Left colon (tissue), 2 donors: ENCODE measurements at regions not wholly inside any gene's neighbourhood (a gene's known extent, or its start where the extent isn't known, plus 50 kb on each side); places are given as distances from the start of the nearest gene placed in this dataset.
"Not testable (repeated sequence)": the region's sequence is repeated elsewhere in the genome, so short reads cannot be mapped to it uniquely, and the experiment has no call there.

Source experiments
- ATAC-seq: fragments of 200-7000 bp; cut with Tn5 transposase; one replicate; pipeline ENCODE4 v1.9.1; 2020; ENCODE audit warnings: mild to moderate bottlenecking, moderate library complexity
- DNase-seq, 2 donors: peaks; one replicate each; pipeline ENCODE4 v3.0.0-alpha.2; 2020
- intact Hi-C, 2 donors: fragments of 100-400 bp; cut with DNase I in 1 of 2; cut with micrococcal nuclease in 1 of 2; formaldehyde crosslinking; loops; one replicate each; pipeline versions ENCODE4 v1.11.2 to v1.14.0; 2022; cut with DNase I, micrococcal nuclease
- donor health status: DM: no; HTN: no; CAD: no.
- donor health status: DM: yes; HTN: yes; CAD: no.

GRCh38 chr7:57198801-57199200 is 66.6 kb upstream of the ZNF479 start:
- intact Hi-C loops: no loop called here
- DNase-seq: no peak
- no peak for ATAC-seq

- ATAC-seq (no peak), DNase-seq (no peak)
Measured at GRCh38 chr7:57199252-57199651, 67.0 kb upstream of the ZNF479 start.

DNA sequence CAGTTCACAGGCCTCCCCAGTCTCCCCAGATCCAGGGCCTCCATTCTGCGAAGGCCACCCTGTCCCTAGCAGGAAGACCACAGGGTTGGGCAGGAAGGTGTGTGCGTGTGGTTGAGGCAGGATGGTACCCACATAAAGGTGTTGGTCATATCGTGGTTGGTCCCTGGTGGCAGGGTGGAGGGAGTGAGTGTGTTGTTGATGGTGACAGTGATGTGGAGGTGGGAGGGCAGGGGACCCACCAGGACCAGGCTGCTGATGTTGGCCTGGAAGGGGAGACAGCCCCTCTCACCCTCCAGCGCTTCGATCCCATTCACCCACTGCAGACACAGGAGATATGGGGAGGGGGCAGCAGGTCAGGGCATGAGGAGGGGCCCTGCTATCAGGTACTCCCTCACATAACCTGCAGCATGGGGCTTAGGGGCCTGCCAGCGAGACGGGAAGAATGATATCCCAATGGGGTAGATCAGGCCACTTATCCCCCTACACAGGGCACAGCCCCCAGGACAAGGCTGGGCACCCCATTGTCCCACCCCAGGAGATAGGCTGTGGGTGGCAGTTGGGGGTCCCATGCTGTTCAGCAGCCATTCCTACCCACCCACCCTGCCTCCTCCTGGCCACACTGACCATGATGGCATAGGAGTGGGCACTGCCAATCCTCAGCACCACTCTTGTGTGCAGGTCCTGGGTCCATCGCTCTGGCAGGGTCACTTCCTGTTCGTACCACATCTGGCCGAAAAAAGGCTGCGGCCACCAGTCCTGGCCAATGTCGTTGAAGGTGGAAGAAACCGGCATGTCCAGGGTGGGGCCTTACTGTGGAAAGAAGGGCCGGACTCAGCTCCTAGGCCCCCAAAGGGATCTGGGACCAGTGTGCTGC is 69.0 kb upstream of the ZNF479 start:
- intact Hi-C loops: no loop called here
- no peak for DNase-seq

More at GRCh38 chr7:57199252-57199651, 67.0 kb upstream of the ZNF479 start:
- intact Hi-C loops: no loop called here

DNA sequence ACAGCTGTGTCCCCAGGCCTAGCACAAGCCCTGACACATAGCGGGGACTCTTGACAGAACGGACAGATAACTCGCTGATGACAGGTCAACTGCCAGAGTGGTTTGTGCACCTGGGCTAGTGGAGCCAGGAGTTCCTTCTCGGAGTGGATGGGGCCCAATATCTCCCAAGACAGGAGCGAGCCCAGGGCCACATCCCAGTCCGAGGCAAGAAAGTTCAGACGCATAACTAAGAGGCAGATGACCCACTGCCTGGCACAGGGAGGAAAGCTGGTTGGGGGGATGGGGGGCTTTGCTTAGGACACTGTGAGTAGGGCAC is 69.6 kb upstream of the ZNF479 start:
- no peak for DNase-seq
- intact Hi-C loops: no loop called here
- ATAC-seq: no peak

More for the DNA sequence above, 69.0 kb upstream of the ZNF479 start:
- ATAC-seq: no peak

- no peak for DNase-seq
Measured at GRCh38 chr7:57202274-57202673, 70.0 kb upstream of the ZNF479 start.

GRCh38 chr7:57203161-57203791 is 71.0 kb upstream of the ZNF479 start:
- intact Hi-C loops: no loop called here
- ATAC-seq (no peak), DNase-seq (no peak)

More at GRCh38 chr7:57202274-57202673, 70.0 kb upstream of the ZNF479 start:
- intact Hi-C loops: no loop called here
- ATAC-seq: no peak

GRCh38 chr7:57203858-57204257 is 71.6 kb upstream of the ZNF479 start:
- intact Hi-C loops, DNase-seq: not testable (repeated sequence)

DNA sequence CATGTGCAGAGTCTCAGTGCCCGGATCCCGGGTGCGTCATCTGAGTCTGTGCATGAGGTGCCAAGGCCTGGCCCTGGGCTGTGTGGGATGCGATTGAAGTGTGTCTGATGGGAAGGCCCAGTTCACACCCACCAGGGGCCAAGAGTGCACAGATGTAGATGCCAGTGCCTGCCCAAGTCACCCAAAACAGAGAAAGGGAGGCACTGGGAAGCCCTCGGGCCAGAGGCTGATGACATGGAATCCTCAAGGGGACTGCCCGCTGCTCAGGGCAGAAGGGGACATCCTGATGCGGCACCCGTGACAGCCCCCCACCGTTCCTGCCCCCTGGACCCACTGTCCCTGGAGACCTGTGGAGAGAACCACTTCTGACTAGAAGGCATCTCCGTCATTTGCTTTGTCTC is 72.2 kb upstream of the ZNF479 start:
- ATAC-seq (no peak), DNase-seq (no peak)
- intact Hi-C loops: no loop called here

More at GRCh38 chr7:57203858-57204257, 71.6 kb upstream of the ZNF479 start:
- ATAC-seq: not testable (repeated sequence)

GRCh38 chr7:57205000-57205399 is 72.8 kb upstream of the ZNF479 start:
- DNase-seq: no peak
- ATAC-seq: no peak
- intact Hi-C loops: no loop called here

GRCh38 chr7:57207836-57208235 is 75.6 kb upstream of the ZNF479 start:
- intact Hi-C loops: no loop called here
- DNase-seq (no peak), ATAC-seq (no peak)

GRCh38 chr7:57210212-57210611 is 78.0 kb upstream of the ZNF479 start:
- ATAC-seq (no peak), DNase-seq (no peak)
- intact Hi-C loops: no loop called here

GRCh38 chr7:57210871-57211270 is 78.6 kb upstream of the ZNF479 start:
- DNase-seq (no peak), ATAC-seq (no peak)
- intact Hi-C loops: no loop called here

- DNase-seq (no peak), ATAC-seq (no peak)
- intact Hi-C loops: no loop called here
Measured at GRCh38 chr7:57211428-57212100, 79.3 kb upstream of the ZNF479 start.

DNA sequence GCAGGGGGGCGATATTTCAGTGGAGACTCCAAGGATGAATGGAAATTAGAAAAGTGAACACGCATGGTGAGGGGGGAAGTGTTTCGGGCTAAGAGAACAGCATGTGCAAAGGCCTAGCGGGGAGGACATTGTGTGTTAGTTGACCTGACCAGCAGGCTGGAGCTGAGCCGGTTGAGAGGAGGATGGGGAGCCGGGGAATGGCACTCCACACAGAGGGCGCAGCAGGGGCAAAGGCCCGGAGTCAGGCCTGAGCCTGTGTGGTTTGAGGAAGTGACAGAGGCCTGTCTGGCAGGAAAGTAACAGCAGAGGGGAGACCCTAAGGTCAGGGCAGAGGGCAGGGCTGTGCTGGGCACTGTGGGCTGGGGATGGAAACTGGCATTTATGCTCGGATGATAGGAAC is 83.2 kb upstream of the ZNF479 start:
- intact Hi-C loops: no loop called here
- DNase-seq: no peak
- no peak for ATAC-seq

DNA sequence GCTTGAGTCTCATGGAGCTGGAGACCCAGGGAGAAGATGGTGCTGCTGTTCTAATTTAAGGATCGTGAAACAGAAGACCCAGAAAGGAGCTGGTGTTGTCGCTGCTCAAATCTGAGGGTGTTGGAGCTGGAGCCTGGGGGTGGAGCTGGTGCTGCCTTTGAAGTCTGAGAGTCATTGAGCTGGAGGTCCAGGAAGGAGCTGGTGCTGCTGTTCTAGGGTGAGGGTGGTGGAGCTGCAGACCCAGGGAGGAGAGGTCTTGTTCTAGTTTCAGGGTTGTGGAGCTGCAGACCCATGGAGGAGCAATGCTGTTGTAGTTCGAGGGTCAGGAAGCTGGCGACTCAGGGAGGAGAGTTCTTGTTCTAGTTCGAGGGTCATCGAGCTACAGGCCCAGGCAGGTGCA is 84.1 kb upstream of the ZNF479 start:
- intact Hi-C loops: no loop called here
- DNase-seq: no peak
- ATAC-seq: no peak

DNA sequence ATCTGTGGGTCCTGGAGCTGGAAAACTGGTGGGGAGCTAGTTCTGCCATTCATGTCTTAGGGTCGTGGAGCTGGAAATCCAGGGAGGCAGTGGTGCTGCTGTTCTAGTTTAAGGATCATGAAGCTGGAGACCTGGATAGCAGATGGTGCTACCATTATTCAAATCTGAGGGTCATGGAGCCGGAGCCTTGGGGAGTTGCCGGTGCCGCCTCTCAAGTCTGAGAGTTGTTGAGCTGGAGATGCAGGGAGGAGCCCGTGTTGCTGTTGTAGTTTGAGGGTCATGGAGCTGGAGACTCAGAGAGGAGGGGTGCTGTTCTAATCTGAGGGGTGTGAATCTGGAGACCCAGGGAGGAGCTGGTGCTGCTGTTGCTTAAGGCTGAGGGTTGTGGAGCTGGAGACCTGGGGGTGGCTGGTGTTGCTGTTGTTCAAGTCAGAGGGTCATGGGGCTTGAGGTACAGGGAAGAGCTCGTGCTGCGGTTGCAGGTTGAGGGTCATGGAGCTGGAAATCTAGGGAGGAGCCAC is 86.0 kb upstream of the ZNF479 start:
- no peak for DNase-seq
- intact Hi-C loops: no loop called here
- ATAC-seq: no peak

DNA sequence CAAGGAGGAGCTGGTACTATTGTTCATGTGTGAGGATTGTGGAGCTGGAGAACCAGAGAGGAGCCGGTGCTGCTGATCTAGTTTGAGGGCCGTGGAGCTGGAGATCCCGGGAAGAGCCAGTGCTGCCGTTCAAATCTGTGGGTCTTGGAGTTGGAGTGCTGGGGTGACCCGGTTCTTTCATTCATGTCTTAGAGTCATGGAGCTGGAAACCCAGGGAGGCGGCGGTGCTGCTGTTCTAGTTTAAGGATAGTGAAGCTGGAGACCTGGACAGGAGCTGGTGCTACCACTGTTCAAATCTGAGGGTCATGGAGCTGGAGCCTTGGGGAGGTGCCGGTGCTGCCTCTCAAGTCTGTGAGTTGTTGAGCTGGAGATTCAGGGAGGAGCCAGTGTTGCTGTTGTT is 88.5 kb upstream of the ZNF479 start:
- no peak for ATAC-seq
- no peak for DNase-seq
- intact Hi-C loops: no loop called here

GRCh38 chr7:57225666-57226065 is 93.4 kb upstream of the ZNF479 start:
- intact Hi-C loops: no loop called here
- ATAC-seq (no peak), DNase-seq (no peak)

GRCh38 chr7:57241236-57241635 is 109.0 kb upstream of the ZNF479 start:
- ATAC-seq, intact Hi-C loops, DNase-seq: not testable (repeated sequence)

DNA sequence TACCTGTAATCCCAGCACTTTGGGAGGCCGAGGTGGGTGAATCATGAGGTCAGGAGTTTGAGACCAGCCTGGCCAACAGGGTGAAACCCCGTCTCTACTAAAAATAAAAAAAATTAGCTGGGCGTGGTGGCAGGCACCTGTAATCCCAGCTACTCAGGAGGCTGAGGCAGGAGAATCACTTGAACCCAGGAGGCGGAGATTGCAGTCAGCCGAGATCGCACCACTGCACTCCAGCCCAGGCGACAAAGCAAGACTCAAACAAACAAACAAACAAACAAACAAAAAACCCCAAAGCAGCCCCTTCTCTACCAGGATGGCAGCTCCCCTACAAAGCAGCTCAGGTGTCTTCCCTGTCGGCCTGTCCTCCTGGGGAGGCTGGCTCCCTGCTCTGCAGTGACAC is 111.3 kb upstream of the ZNF479 start:
- intact Hi-C loops, DNase-seq, ATAC-seq: not testable (repeated sequence)
